ENCODE measurements at regions not wholly inside any gene's neighbourhood (a gene's known extent, or its start where the extent isn't known, plus 50 kb on each side); places are given as distances from the start of the nearest gene placed in this dataset.

GRCh38 chr13:88086577-88086976 lies 415.4 kb downstream of the SLITRK5 start:
- DNase-seq = no peak

- no peak for DNase-seq
Measured at GRCh38 chr13:88097541-88097940, 426.4 kb downstream of the SLITRK5 start.

GRCh38 chr13:88103824-88104223 lies 432.7 kb downstream of the SLITRK5 start:
- DNase-seq = no peak

- DNase-seq = no peak
Measured at GRCh38 chr13:88104576-88104975, 433.4 kb downstream of the SLITRK5 start.

GRCh38 chr13:88107570-88107969 lies 436.4 kb downstream of the SLITRK5 start:
- no peak for DNase-seq

- DNase-seq = no peak
Measured at GRCh38 chr13:88112526-88112925, 441.4 kb downstream of the SLITRK5 start.

- DNase-seq = no peak
Measured at GRCh38 chr13:88115976-88116375, 444.8 kb downstream of the SLITRK5 start.

GRCh38 chr13:88118952-88119351 lies 447.8 kb downstream of the SLITRK5 start:
- no peak for DNase-seq

GRCh38 chr13:88124142-88124541 lies 453.0 kb downstream of the SLITRK5 start:
- no peak for DNase-seq

GRCh38 chr13:88125055-88125454 lies 453.9 kb downstream of the SLITRK5 start:
- DNase-seq = no peak

- no peak for DNase-seq
Measured at GRCh38 chr13:88136098-88136790, 465.1 kb downstream of the SLITRK5 start.

GRCh38 chr13:88142653-88143052 lies 471.5 kb downstream of the SLITRK5 start:
- DNase-seq = no peak

GRCh38 chr13:88144580-88144979 lies 473.4 kb downstream of the SLITRK5 start:
- DNase-seq = no peak

GRCh38 chr13:88153353-88153752 lies 482.2 kb downstream of the SLITRK5 start:
- no peak for DNase-seq

GRCh38 chr13:88154001-88154400 lies 482.8 kb downstream of the SLITRK5 start:
- no peak for DNase-seq

- no peak for DNase-seq
Measured at GRCh38 chr13:88162076-88162702, 491.0 kb downstream of the SLITRK5 start.

GRCh38 chr13:88176231-88176630 lies 505.1 kb downstream of the SLITRK5 start:
- no peak for DNase-seq

- DNase-seq = no peak
Measured at GRCh38 chr13:88183440-88183839, 512.3 kb downstream of the SLITRK5 start.

- no peak for DNase-seq
Measured at GRCh38 chr13:88188986-88189385, 517.8 kb downstream of the SLITRK5 start.

- no peak for DNase-seq
Measured at GRCh38 chr13:88189728-88190127, 518.6 kb downstream of the SLITRK5 start.

GRCh38 chr13:88196106-88196505 lies 524.9 kb downstream of the SLITRK5 start:
- no peak for DNase-seq

GRCh38 chr13:88217372-88217771 lies 546.2 kb downstream of the SLITRK5 start:
- no peak for DNase-seq

- DNase-seq = no peak
Measured at GRCh38 chr13:88217883-88218282, 546.7 kb downstream of the SLITRK5 start.

GRCh38 chr13:88223958-88224357 lies 552.8 kb downstream of the SLITRK5 start:
- DNase-seq = no peak

- DNase-seq = no peak
Measured at GRCh38 chr13:88235441-88235840, 564.3 kb downstream of the SLITRK5 start.
